Effector memory CD4-positive, alpha-beta T cell (primary cell): ENCODE measurements at regions not wholly inside any gene's neighbourhood (a gene's known extent, or its start where the extent isn't known, plus 50 kb on each side); places are given as distances from the start of the nearest gene placed in this dataset.

ENCODE experiments used
- DNase-seq, 3 donors: peaks; one replicate each; pipeline ENCODE4 v3.0.0-alpha.2; 2020
- H3K27ac ChIP-seq: 2 replicates; pipeline ENCODE4 v1.7.0; 2013; ENCODE audit warnings: mild to moderate bottlenecking, low read length, moderate library complexity; ENCODE audit not compliant: insufficient read depth, poor library complexity, severe bottlenecking
- H3K27me3 ChIP-seq: replicated peaks from 2 replicates; pipeline ENCODE4 v1.7.0; 2013; ENCODE audit warnings: mild to moderate bottlenecking, low read length; ENCODE audit not compliant: insufficient read depth, control insufficient read depth, poor library complexity, severe bottlenecking
- H3K36me3 ChIP-seq: 2 replicates; pipeline ENCODE4 v1.7.0; 2013; ENCODE audit warnings: mild to moderate bottlenecking, low read length, moderate library complexity; ENCODE audit not compliant: control insufficient read depth, insufficient read depth
- H3K4me1 ChIP-seq: 2 replicates; pipeline ENCODE4 v1.7.0; 2013; ENCODE audit warnings: low read length, mild to moderate bottlenecking; ENCODE audit not compliant: control insufficient read depth, insufficient read depth, poor library complexity, severe bottlenecking
- H3K4me3 ChIP-seq: 2 replicates; pipeline ENCODE4 v1.7.0; 2013; ENCODE audit warnings: low read length, low read depth, mild to moderate bottlenecking; ENCODE audit not compliant: insufficient read depth, poor library complexity, severe bottlenecking
- H3K9me3 ChIP-seq: 2 replicates; pipeline ENCODE4 v1.7.0; 2013; ENCODE audit warnings: mild to moderate bottlenecking, low read length, moderate library complexity; ENCODE audit not compliant: control insufficient read depth

DNA sequence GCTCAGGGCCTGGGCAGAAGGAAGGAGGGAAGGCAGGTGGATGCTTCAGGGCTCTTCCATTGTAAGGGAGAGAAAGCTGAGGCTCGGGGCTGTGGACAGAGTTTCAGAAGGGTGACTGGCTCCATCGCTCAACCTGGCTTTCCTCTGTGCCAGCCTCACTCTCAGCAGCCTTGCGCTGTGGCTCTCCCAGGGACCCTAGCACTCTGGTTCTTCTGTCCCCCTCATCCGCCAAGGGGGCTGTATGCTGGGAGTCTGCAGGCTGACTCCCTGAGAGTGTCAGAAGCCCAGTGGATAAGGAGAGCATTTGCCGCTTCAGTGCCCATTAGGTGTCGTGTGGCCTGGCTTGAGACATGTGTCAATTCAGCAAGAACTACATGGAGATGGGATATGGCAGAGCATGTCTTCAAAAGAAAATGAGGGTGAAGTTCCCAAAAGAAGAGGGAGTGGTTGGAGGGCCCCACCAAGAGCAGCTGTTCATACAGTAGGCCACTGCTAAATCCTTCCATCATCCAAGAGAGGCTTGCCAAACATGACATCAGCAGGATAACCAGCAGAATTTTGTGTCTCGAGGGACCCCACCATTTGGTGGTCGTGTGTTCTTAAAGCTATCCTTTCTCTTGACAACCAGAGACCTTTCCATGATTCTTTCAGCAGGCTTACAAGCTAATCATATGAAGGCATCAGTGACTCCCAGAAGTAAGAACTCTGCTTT lies 148.2 kb downstream of the IRX5 start:
- no peaks in the 10 kb centered on the region for H3K9me3 ChIP-seq
- no peak for DNase-seq
- no peaks in the 10 kb centered on the region for H3K27me3 ChIP-seq
- no peaks in the 10 kb centered on the region for H3K4me1 ChIP-seq
- H3K4me3 ChIP-seq, result no peak overlapping the region
- H3K36me3 ChIP-seq, result no peaks in the 10 kb centered on the region
- no peak overlapping the region for H3K27ac ChIP-seq

DNA sequence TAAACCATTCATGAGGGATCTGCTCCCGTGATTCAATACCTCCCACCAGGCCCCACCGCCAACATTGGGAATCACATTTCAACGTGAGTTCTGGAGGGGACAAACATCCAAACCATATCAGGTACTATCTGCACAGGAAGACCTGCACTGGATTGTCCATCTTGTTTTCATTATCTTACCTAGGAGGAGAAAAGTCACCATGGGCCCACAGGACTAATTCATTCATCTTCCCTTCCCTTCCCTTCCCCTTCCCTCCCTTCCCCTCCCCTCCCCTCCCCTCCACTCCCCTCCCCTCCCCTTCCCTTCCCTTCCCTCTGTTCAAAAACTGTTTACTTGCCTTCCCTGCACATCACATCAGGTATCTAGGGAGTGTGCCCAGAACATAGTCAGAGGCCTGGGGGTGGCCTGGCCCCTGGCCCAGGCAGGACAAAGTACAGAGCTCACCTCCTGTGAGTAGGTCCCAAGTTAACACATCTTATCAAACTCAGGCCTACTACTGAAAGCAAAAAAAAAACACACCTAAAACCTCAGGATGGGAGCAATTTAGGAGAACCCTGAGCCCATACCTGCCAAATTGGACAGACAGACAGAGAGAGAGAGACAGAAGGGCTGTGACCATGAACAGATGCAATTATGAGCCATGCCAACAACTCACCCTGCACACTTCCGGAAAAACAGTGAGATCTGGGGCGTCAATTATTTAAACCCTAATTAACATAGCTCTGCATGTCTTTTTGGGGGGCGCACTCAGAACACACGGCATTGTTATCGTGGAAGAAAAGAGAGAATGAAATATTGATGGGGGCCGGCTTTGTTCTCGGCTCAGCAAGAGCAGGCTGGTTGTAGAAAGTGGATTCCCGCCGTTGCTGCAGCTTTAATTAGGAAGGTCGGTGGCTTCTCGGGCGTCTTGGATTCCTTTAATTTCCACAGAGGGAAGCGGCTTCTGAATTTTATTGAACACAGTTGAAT lies 151.2 kb downstream of the IRX5 start:
- no peak for DNase-seq
- no peak overlapping the region for H3K4me3 ChIP-seq
- no peaks in the 10 kb centered on the region for H3K27me3 ChIP-seq
- no peaks in the 10 kb centered on the region for H3K36me3 ChIP-seq
- no peaks in the 10 kb centered on the region for H3K9me3 ChIP-seq
- no peaks in the 10 kb centered on the region for H3K4me1 ChIP-seq
- no peak overlapping the region for H3K27ac ChIP-seq

- H3K27ac ChIP-seq, result no peak overlapping the region
- no peaks in the 10 kb centered on the region for H3K36me3 ChIP-seq
- no peak overlapping the region for H3K4me3 ChIP-seq
- no peak for DNase-seq
- no peaks in the 10 kb centered on the region for H3K4me1 ChIP-seq
- no peaks in the 10 kb centered on the region for H3K9me3 ChIP-seq
- H3K27me3 ChIP-seq, result no peaks in the 10 kb centered on the region
Measured at GRCh38 chr16:55082591-55082976, 151.9 kb downstream of the IRX5 start.

GRCh38 chr16:55083052-55083451 lies 152.4 kb downstream of the IRX5 start:
- no peak overlapping the region for H3K4me3 ChIP-seq
- no peak overlapping the region for H3K27ac ChIP-seq
- H3K36me3 ChIP-seq, result no peaks in the 10 kb centered on the region
- H3K9me3 ChIP-seq, result no peaks in the 10 kb centered on the region
- no peaks in the 10 kb centered on the region for H3K27me3 ChIP-seq
- H3K4me1 ChIP-seq, result no peaks in the 10 kb centered on the region
- DNase-seq, result no peak

- no peak overlapping the region for H3K4me3 ChIP-seq
- H3K36me3 ChIP-seq, result no peaks in the 10 kb centered on the region
- DNase-seq, result no peak
- H3K27me3 ChIP-seq, result no peaks in the 10 kb centered on the region
- H3K4me1 ChIP-seq, result no peaks in the 10 kb centered on the region
- H3K9me3 ChIP-seq, result no peaks in the 10 kb centered on the region
- no peak overlapping the region for H3K27ac ChIP-seq
Measured at GRCh38 chr16:55088098-55088497, 157.4 kb downstream of the IRX5 start.

DNA sequence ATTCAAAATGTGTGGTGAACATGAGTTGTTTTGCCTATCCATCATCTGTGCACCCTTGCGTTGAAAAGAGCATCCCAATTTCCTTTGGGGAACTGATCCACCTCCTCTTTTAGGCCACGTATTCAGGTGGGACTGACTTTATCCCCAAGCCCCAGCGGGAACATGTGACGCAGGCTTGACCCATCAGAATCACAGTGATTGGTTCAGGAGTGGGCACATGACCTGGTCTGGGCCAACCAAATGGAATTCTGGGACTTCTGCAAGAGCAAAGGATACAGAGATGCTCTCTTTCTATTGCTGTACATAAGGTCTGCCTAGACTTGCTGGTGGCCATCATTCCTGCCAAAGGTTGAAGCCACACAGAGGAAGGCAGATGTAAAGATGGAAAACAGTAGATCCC lies 158.9 kb downstream of the IRX5 start:
- Histone ChIP-seq H3K27me3 (no peaks in the 10 kb centered on the region), H3K4me3 (no peak overlapping the region), H3K36me3 (no peaks in the 10 kb centered on the region), H3K4me1 (no peaks in the 10 kb centered on the region), H3K27ac (no peak overlapping the region), H3K9me3 (no peaks in the 10 kb centered on the region)
- no peak for DNase-seq

GRCh38 chr16:55091213-55091870 lies 160.7 kb downstream of the IRX5 start:
- no peaks in the 10 kb centered on the region for H3K9me3 ChIP-seq
- H3K36me3 ChIP-seq, result no peaks in the 10 kb centered on the region
- H3K27me3 ChIP-seq, result no peaks in the 10 kb centered on the region
- no peak for DNase-seq
- no peaks in the 10 kb centered on the region for H3K4me1 ChIP-seq
- no peak overlapping the region for H3K4me3 ChIP-seq
- no peak overlapping the region for H3K27ac ChIP-seq

DNA sequence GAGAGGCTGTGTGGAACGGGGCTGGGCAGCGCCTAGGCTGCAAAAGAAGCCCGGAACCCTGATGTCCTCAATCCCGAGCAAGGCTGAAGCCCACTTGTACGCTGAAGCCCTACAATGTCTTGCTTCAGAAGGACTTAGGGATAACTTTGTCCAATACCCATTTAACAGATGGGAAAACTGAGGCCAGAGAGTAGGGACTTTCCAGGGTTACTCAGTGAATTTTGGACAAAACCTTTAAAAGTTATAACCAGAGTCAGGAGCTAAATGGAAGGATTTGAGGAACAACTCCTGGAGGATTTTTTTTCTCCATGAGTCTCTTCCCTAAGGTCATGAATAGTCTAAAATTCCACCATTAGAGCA lies 161.2 kb downstream of the IRX5 start:
- Histone ChIP-seq H3K27me3 (no peaks in the 10 kb centered on the region), H3K4me1 (no peaks in the 10 kb centered on the region), H3K4me3 (no peak overlapping the region), H3K9me3 (no peaks in the 10 kb centered on the region), H3K27ac (no peak overlapping the region), H3K36me3 (no peaks in the 10 kb centered on the region)
- DNase-seq, result no peak

GRCh38 chr16:55100100-55100499 lies 169.4 kb downstream of the IRX5 start:
- no peaks in the 10 kb centered on the region for H3K27me3 ChIP-seq
- H3K4me3 ChIP-seq, result no peak overlapping the region
- no peak for DNase-seq
- H3K36me3 ChIP-seq, result no peaks in the 10 kb centered on the region
- H3K4me1 ChIP-seq, result no peaks in the 10 kb centered on the region
- H3K9me3 ChIP-seq, result no peaks in the 10 kb centered on the region
- no peak overlapping the region for H3K27ac ChIP-seq

DNA sequence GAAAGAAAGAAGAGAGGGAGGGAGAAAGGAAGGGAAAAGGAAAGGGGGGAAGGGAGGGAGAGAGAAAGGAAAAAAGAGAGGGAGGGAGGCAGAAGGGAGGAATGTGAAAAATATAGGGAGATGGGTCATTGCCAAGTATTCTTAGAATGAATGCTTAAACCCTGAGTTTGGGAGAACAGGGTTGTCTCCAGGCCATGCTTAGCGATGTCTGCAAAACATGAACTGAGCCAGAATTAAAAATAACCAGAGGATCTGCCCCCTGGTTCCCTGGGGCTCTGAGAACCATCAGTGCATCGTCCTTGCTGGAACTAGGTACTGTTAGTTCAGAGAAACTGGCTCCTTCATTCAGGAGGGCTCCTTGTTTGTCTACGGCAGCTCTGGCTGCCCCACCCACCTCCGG lies 170.4 kb downstream of the IRX5 start:
- Histone ChIP-seq H3K36me3 (no peaks in the 10 kb centered on the region), H3K27ac (no peak overlapping the region), H3K9me3 (no peaks in the 10 kb centered on the region), H3K27me3 (no peaks in the 10 kb centered on the region), H3K4me1 (no peaks in the 10 kb centered on the region), H3K4me3 (no peak overlapping the region)
- DNase-seq, result no peak
